ENCODE measurements at regions not wholly inside any gene's neighbourhood (a gene's known extent, or its start where the extent isn't known, plus 50 kb on each side); places are given as distances from the start of the nearest gene placed in this dataset.

DNA sequence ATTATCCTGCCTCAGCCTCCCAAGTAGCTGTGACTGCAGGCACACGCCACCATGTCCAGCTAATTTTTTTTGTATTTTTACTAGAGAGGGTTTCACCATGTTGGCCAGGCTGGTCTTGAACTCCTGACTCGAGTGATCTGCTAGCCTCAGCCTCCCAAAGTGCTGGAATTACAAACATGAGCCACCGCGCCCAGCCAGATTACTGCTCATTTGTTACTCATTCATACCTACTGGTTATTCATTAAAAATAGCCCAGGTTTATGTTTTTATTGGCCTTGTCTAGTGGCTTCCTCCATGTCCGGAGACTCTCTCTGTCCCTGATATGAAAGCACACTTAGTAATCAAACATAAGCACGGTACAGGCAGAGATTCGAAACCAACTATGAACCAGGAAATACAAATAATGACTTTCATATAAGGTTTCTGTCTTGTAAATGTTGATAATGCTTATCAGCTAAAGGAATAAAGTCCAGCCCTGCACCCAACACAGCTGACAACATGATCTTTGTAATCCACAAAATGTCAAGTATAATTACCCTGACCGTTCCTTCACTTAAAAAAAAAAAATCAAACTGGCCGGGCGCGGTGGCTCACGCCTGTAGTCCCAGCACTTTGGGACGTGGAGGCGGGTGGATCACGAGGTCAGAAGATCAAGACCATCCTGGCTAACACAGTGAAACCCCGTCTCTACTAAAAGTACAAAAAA, 50.4 kb upstream of the CXADR start:
- intact Hi-C loops (cut with DNase I; ENCODE audit: low total_unique reads), result no loop called here
- WGBS, 2 donors, result 89 to 93% methylated on average over 16 of the region's 16 CpGs
- DNase-seq (ENCODE audit: low spot score in 2 of 2), result peak in 1 of 2 donors; percentile 11

More for the DNA sequence above, 50.4 kb upstream of the CXADR start:
- no peak overlapping the region for H3K4me3 ChIP-seq (ENCODE audit: low read depth, poor library complexity, severe bottlenecking)
- TF ChIP-seq POLR2A (IDR thresholded peaks at IDR 0.05), result no peak
- TF ChIP-seq, protein P1, sequence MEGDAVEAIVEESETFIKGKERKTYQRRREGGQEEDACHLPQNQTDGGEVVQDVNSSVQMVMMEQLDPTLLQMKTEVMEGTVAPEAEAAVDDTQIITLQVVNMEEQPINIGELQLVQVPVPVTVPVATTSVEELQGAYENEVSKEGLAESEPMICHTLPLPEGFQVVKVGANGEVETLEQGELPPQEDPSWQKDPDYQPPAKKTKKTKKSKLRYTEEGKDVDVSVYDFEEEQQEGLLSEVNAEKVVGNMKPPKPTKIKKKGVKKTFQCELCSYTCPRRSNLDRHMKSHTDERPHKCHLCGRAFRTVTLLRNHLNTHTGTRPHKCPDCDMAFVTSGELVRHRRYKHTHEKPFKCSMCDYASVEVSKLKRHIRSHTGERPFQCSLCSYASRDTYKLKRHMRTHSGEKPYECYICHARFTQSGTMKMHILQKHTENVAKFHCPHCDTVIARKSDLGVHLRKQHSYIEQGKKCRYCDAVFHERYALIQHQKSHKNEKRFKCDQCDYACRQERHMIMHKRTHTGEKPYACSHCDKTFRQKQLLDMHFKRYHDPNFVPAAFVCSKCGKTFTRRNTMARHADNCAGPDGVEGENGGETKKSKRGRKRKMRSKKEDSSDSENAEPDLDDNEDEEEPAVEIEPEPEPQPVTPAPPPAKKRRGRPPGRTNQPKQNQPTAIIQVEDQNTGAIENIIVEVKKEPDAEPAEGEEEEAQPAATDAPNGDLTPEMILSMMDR (IDR thresholded peaks at IDR 0.05), result no peak

MicroRNA genes in the stretch of these regions (microRNA counts, 767-probe panel; counts per million panel counts)
- microRNA hsa-let-7c (9,827 to 12,368 counts per million in 2 donors), microRNA hsa-miR-99a-5p (12,360 to 14,009 counts per million in 2 donors)

Small RNAs in the stretch of these regions (microRNA-seq; reads per million reads assigned to microRNA genes)
- gene MIR125B2 (ENCODE audit: borderline number of aligned reads in 1 of 2, borderline replicate concordance in 2 of 2) (361 to 390 reads per million in 2 donors), gene MIR99A (ENCODE audit: borderline number of aligned reads in 1 of 2, borderline replicate concordance in 2 of 2) (35,293 to 40,113 reads per million in 2 donors), gene MIRLET7C (ENCODE audit: borderline number of aligned reads in 1 of 2, borderline replicate concordance in 2 of 2) (28,572 to 35,924 reads per million in 2 donors)
